IMR-90 (cell line): ENCODE measurements at regions not wholly inside any gene's neighbourhood (a gene's known extent, or its start where the extent isn't known, plus 50 kb on each side); places are given as distances from the start of the nearest gene placed in this dataset.

Source experiments
- ATAC-seq: fragments of 200-7000 bp; cut with Tn5 transposase; 2 replicates; pipeline ENCODE4 v1.9.1; 2020; ENCODE audit warnings: low read depth, mild to moderate bottlenecking, moderate library complexity
- BruUV-seq: library from RNA; stranded (reverse); fragments of 400-500 nt; replicated peaks from 2 replicates; lab custom pipeline; 2021; lab: Mats Ljungman, UMichigan
- CTCF ChIA-PET: fragments of 300-600 bp; formaldehyde crosslinking; extraction: SDS; loops from one replicate; lab custom pipeline; 2021; ENCODE audit warnings: antibody characterized with exemption; lab: Yijun Ruan, JAX
- POLR2A ChIA-PET: fragments of 300-600 bp; sonication (Branson Sonifier 250); formaldehyde crosslinking; loops from one replicate; lab custom pipeline; 2022; ENCODE audit warnings: antibody characterized with exemption; ENCODE audit not compliant: unreplicated experiment; lab: Charles Lee
- DNase-seq: peaks from one replicate; pipeline ENCODE4 v3.0.0; 2013
- H2AFZ ChIP-seq: replicated peaks from 2 replicates; pipeline ENCODE3; 2013; ENCODE audit warnings: low read length, mild to moderate bottlenecking; ENCODE audit not compliant: poor library complexity
- H2AK5ac ChIP-seq: 2 replicates; pipeline ENCODE4 v1.6.1; 2013; ENCODE audit warnings: low read depth, low read length, inconsistent platforms
- H2AK9ac ChIP-seq: replicated peaks from 2 replicates; pipeline ENCODE3; 2013; ENCODE audit warnings: mild to moderate bottlenecking, low read depth, low read length, moderate library complexity; ENCODE audit not compliant: poor library complexity
- H2BK120ac ChIP-seq: 2 replicates; pipeline ENCODE4 v1.6.1; 2013; ENCODE audit warnings: low read depth, low read length, inconsistent platforms
- H2BK15ac ChIP-seq: 3 replicates; pipeline ENCODE4 v1.6.1; 2013; ENCODE audit warnings: low read depth, low read length, inconsistent platforms
- H2BK20ac ChIP-seq: 2 replicates; pipeline ENCODE4 v1.6.1; 2013; ENCODE audit warnings: low read depth, mild to moderate bottlenecking, inconsistent platforms, low read length, moderate library complexity
- H2BK5ac ChIP-seq: 2 replicates; pipeline ENCODE4 v1.6.1; 2013; ENCODE audit warnings: mild to moderate bottlenecking, low read depth, low read length, inconsistent platforms; ENCODE audit not compliant: poor library complexity, severe bottlenecking
- H3K14ac ChIP-seq: replicated peaks from 2 replicates; pipeline ENCODE4 v1.6.1; 2013; ENCODE audit warnings: low read depth, low read length, inconsistent platforms
- H3K18ac ChIP-seq: 2 replicates; pipeline ENCODE4 v1.6.1; 2013; ENCODE audit warnings: low read depth, low read length, control low read depth
- H3K23ac ChIP-seq: 2 replicates; pipeline ENCODE4 v1.6.1; 2013; ENCODE audit warnings: low read depth, low read length, inconsistent platforms
- H3K27ac ChIP-seq: 2 replicates; pipeline ENCODE4 v1.5.1; 2013; ENCODE audit warnings: mild to moderate bottlenecking, control low read depth, low read length; ENCODE audit not compliant: insufficient read depth
- H3K27me3 ChIP-seq: 2 replicates; pipeline ENCODE4 v1.6.1; 2013; ENCODE audit warnings: low read length; ENCODE audit not compliant: control insufficient read depth, insufficient read depth
- H3K36me3 ChIP-seq: 2 replicates; pipeline ENCODE4 v1.6.1; 2013; ENCODE audit warnings: low read length, mixed read lengths; ENCODE audit not compliant: control insufficient read depth, insufficient read depth
- H3K4ac ChIP-seq: 2 replicates; pipeline ENCODE4 v1.6.1; 2013; ENCODE audit warnings: low read depth, low read length, inconsistent platforms
- H3K4me1 ChIP-seq: 2 replicates; pipeline ENCODE4 v1.6.1; 2013; ENCODE audit warnings: low read length, mixed read lengths; ENCODE audit not compliant: control insufficient read depth, insufficient read depth
- H3K4me2 ChIP-seq: 2 replicates; pipeline ENCODE4 v1.6.1; 2013; ENCODE audit warnings: low read depth, mild to moderate bottlenecking, control low read depth, low read length, moderate library complexity
- H3K4me3 ChIP-seq: 2 replicates; pipeline ENCODE4 v1.5.1; 2013; ENCODE audit warnings: low read depth, mild to moderate bottlenecking, control low read depth, low read length, moderate library complexity; ENCODE audit not compliant: insufficient read depth
- H3K56ac ChIP-seq: 2 replicates; pipeline ENCODE4 v1.6.1; 2013; ENCODE audit warnings: low read length, inconsistent platforms; ENCODE audit not compliant: insufficient read depth; ENCODE audit errors: extremely low read depth
- H3K79me1 ChIP-seq, 2 experiments: 2 replicates each; pipeline ENCODE4 v1.6.1; 2013; ENCODE audit warnings: low read length in 2 of 2, inconsistent platforms in 1 of 2, low read depth in 1 of 2
- H3K9ac ChIP-seq: 2 replicates; pipeline ENCODE4 v1.6.1; 2013; ENCODE audit warnings: low read depth, low read length, control low read depth
- H3K9me1 ChIP-seq: 2 replicates; pipeline ENCODE4 v1.6.1; 2013; ENCODE audit warnings: low read length, inconsistent platforms; ENCODE audit not compliant: insufficient read depth
- H3K9me3 ChIP-seq: 2 replicates; pipeline ENCODE4 v1.6.1; 2013; ENCODE audit warnings: low read length; ENCODE audit not compliant: control insufficient read depth, insufficient read depth
- H4K20me1 ChIP-seq: 2 replicates; pipeline ENCODE4 v1.6.1; 2013; ENCODE audit warnings: low read length, inconsistent platforms; ENCODE audit not compliant: insufficient read depth
- H4K5ac ChIP-seq: 2 replicates; pipeline ENCODE4 v1.6.1; 2013; ENCODE audit warnings: mild to moderate bottlenecking, low read depth, low read length, control low read depth
- H4K8ac ChIP-seq, 2 experiments: 2 replicates each; pipeline ENCODE4 v1.6.1; 2013; ENCODE audit warnings: low read depth in 2 of 2, low read length in 2 of 2, control low read depth in 1 of 2, inconsistent platforms in 1 of 2
- H4K91ac ChIP-seq: 2 replicates; pipeline ENCODE4 v1.6.1; 2013; ENCODE audit warnings: low read depth, low read length, inconsistent platforms; ENCODE audit not compliant: insufficient read depth
- CEBPB ChIP-seq: IDR thresholded peaks from 2 replicates; pipeline ENCODE4 v1.6.1; 2012; ENCODE audit warnings: low read depth, low read length, improper control_type of control experiment
- CHD1 ChIP-seq: IDR thresholded peaks from 2 replicates; pipeline ENCODE4 v1.6.1; 2012; ENCODE audit warnings: low read depth, low read length, improper control_type of control experiment
- ELK1 ChIP-seq: fragments of 150-350 bp; IDR thresholded peaks from 2 replicates; pipeline ENCODE4 v1.6.1; 2016; ENCODE audit warnings: low read depth, mild to moderate bottlenecking, low read length, moderate library complexity, borderline replicate concordance
- FOS ChIP-seq: fragments of 150-350 bp; IDR thresholded peaks from 2 replicates; pipeline ENCODE4 v1.6.1; 2016; ENCODE audit warnings: low read depth, low read length
- MAFK ChIP-seq: IDR thresholded peaks from 2 replicates; pipeline ENCODE4 v1.6.1; 2012; ENCODE audit warnings: low read depth, low read length, improper control_type of control experiment
- NFE2L2 ChIP-seq: fragments of 150-350 bp; IDR thresholded peaks from 2 replicates; pipeline ENCODE4 v1.6.1; 2016; ENCODE audit warnings: low read depth, mild to moderate bottlenecking, low read length
- POLR2A ChIP-seq: IDR thresholded peaks from 2 replicates; pipeline ENCODE4 v1.6.1; 2012; ENCODE audit warnings: mild to moderate bottlenecking, low read depth, low read length
- RCOR1 ChIP-seq: IDR thresholded peaks from 2 replicates; pipeline ENCODE4 v1.6.1; 2012; ENCODE audit warnings: mild to moderate bottlenecking, low read length, improper control_type of control experiment; ENCODE audit not compliant: insufficient replicate concordance
- USF2 ChIP-seq: fragments of 150-350 bp; IDR thresholded peaks from 2 replicates; pipeline ENCODE4 v1.6.1; 2017; ENCODE audit warnings: mild to moderate bottlenecking, antibody characterized with exemption, low read length, low read depth
- WGBS, 2 experiments: methylation state at CpG; one replicate each; pipeline versions ENCODE4 v1.1.5 to v1.1.7; 2013; ENCODE audit warnings: missing lambda C conversion rate in 2 of 2; ENCODE audit not compliant: insufficient read length in 1 of 2; ENCODE audit errors: extremely low coverage in 2 of 2; 5-methylcytosine and 5-hydroxymethylcytosine counted together
- dilution Hi-C: fragments of 300-500 bp; cut with HindIII; formaldehyde crosslinking; loops from one replicate; pipeline ENCODE4 v1.14.3; 2018; ENCODE audit warnings: low sequenced_read_pairs; ENCODE audit not compliant: unreplicated experiment
- in situ Hi-C: fragments of 300-500 bp; cut with MboI; formaldehyde crosslinking; loops from 3 replicates; pipeline ENCODE4 v1.14.3; 2019; ENCODE audit warnings: low sequenced_read_pairs, inconsistent platforms, mixed read lengths
- intact Hi-C: fragments of 100-400 bp; cut with micrococcal nuclease; formaldehyde crosslinking; loops from 2 replicates; pipeline ENCODE4 v1.10.0; 2022
- TF ChIP-seq, protein P1 (sequence below): conservative IDR thresholded peaks from 2 replicates; pipeline ENCODE4 v1.5.1; 2012; ENCODE audit warnings: mild to moderate bottlenecking, low read depth, low read length, improper control_type of control experiment

GRCh38 chr2:107325981-107326786 lies 440.2 kb upstream of the ST6GAL2 start:
- intact Hi-C loops = no loop called here
- BruUV-seq = no TSS peak
- H4K20me1 ChIP-seq = no peaks in the 10 kb centered on the region
- ChIA-PET CTCF (no interaction called here), POLR2A (no interaction called here)
- H3K18ac ChIP-seq = no peak overlapping the region
- H3K9me1 ChIP-seq = no peaks in the 10 kb centered on the region
- H3K36me3 ChIP-seq = no peaks in the 10 kb centered on the region
- no peak overlapping the region for H3K4me3 ChIP-seq
- no peak overlapping the region for H2BK15ac ChIP-seq
- no peak overlapping the region for H4K91ac ChIP-seq
- H3K56ac ChIP-seq = no peak overlapping the region
- peaks cover 8% of the 10 kb centered on the region for H3K9me3 ChIP-seq
- dilution Hi-C loops = no loop called here
- H2AK5ac ChIP-seq = no peak overlapping the region
- no peak overlapping the region for H2AFZ ChIP-seq
- no peak overlapping the region for H3K23ac ChIP-seq
- H3K27me3 ChIP-seq = no peaks in the 10 kb centered on the region
- H3K4me2 ChIP-seq = no peak overlapping the region
- no CpG with 5 or more reads among the region's 4 CpGs for WGBS, 2 experiments
- no peaks in the 10 kb centered on the region for H3K4me1 ChIP-seq
- H3K79me1 ChIP-seq = no peaks in the 10 kb centered on the region
- H3K27ac ChIP-seq = no peak overlapping the region
- in situ Hi-C loops = no loop called here
- no peak overlapping the region for H4K8ac ChIP-seq
- H2BK20ac ChIP-seq = no peak overlapping the region
- DNase-seq = no peak
- no peak overlapping the region for H4K5ac ChIP-seq
- no peak for ATAC-seq
- H3K14ac ChIP-seq = no peak overlapping the region
- H2AK9ac ChIP-seq = no peak overlapping the region
- no peak for TF ChIP-seq MAFK
- TF ChIP-seq NFE2L2 = no peak
- TF ChIP-seq, protein P1, sequence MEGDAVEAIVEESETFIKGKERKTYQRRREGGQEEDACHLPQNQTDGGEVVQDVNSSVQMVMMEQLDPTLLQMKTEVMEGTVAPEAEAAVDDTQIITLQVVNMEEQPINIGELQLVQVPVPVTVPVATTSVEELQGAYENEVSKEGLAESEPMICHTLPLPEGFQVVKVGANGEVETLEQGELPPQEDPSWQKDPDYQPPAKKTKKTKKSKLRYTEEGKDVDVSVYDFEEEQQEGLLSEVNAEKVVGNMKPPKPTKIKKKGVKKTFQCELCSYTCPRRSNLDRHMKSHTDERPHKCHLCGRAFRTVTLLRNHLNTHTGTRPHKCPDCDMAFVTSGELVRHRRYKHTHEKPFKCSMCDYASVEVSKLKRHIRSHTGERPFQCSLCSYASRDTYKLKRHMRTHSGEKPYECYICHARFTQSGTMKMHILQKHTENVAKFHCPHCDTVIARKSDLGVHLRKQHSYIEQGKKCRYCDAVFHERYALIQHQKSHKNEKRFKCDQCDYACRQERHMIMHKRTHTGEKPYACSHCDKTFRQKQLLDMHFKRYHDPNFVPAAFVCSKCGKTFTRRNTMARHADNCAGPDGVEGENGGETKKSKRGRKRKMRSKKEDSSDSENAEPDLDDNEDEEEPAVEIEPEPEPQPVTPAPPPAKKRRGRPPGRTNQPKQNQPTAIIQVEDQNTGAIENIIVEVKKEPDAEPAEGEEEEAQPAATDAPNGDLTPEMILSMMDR = no peak
- no peak for TF ChIP-seq CHD1
- TF ChIP-seq POLR2A = no peak
- no peak for TF ChIP-seq FOS
- no peak for TF ChIP-seq USF2
- TF ChIP-seq RCOR1 = no peak
- TF ChIP-seq CEBPB = no peak
- TF ChIP-seq ELK1 = no peak
- no peak overlapping the region for H3K4ac ChIP-seq
- no peak overlapping the region for H3K9ac ChIP-seq
- no peak overlapping the region for H2BK5ac ChIP-seq
- H2BK120ac ChIP-seq = no peak overlapping the region
